Head of caudate nucleus (tissue), 42 donors: ENCODE measurements at regions not wholly inside any gene's neighbourhood (a gene's known extent, or its start where the extent isn't known, plus 50 kb on each side); places are given as distances from the start of the nearest gene placed in this dataset.

ENCODE experiments used
- DNase-seq, 42 donors: peaks; one replicate each; pipeline versions ENCODE4 v3.0.0 to v3.0.0-alpha.2; 2020 to 2021; ENCODE audit warnings: mixed read lengths in 7 of 42
- intact Hi-C: fragments of 100-400 bp; cut with DNase I; formaldehyde crosslinking; loops from one replicate; pipeline ENCODE4 v1.15.0; 2022

- intact Hi-C loops, result no loop called here
- no peak for DNase-seq
Observed at GRCh38 chr3:7879572-7879971, 622.1 kb upstream of the LMCD1 start.

GRCh38 chr3:7881946-7882345, 619.7 kb upstream of the LMCD1 start:
- DNase-seq, result no peak
- intact Hi-C loops, result no loop called here

- peak in 17 of 42 donors; percentile 4 to 62 (median 25) for DNase-seq
Observed at GRCh38 chr3:7897655-7898054, 604.0 kb upstream of the LMCD1 start.

GRCh38 chr3:7913283-7913682, 588.3 kb upstream of the LMCD1 start:
- DNase-seq, result no peak
- intact Hi-C loops, result no loop called here

More at GRCh38 chr3:7897655-7898054, 604.0 kb upstream of the LMCD1 start:
- intact Hi-C loops, result no loop called here

GRCh38 chr3:7915356-7915755, 586.3 kb upstream of the LMCD1 start:
- intact Hi-C loops, result no loop called here
- DNase-seq, result no peak

GRCh38 chr3:7917443-7918151, 584.0 kb upstream of the LMCD1 start:
- intact Hi-C loops, result no loop called here
- DNase-seq, result no peak

GRCh38 chr3:7920211-7920610, 581.4 kb upstream of the LMCD1 start:
- DNase-seq, result peak in 1 of 42 donors; percentile 19
- intact Hi-C loops, result no loop called here

GRCh38 chr3:7924228-7924627, 577.4 kb upstream of the LMCD1 start:
- intact Hi-C loops, result no loop called here
- no peak for DNase-seq

- DNase-seq, result no peak
- intact Hi-C loops, result no loop called here
Observed at GRCh38 chr3:7927015-7927414, 574.6 kb upstream of the LMCD1 start.

GRCh38 chr3:7927864-7928263, 573.8 kb upstream of the LMCD1 start:
- no peak for DNase-seq
- intact Hi-C loops, result no loop called here

GRCh38 chr3:7929319-7929889, 572.2 kb upstream of the LMCD1 start:
- intact Hi-C loops, result no loop called here
- no peak for DNase-seq

GRCh38 chr3:7934362-7934761, 567.3 kb upstream of the LMCD1 start:
- intact Hi-C loops, result no loop called here
- DNase-seq, result no peak

- intact Hi-C loops, result no loop called here
- no peak for DNase-seq
Observed at GRCh38 chr3:7947930-7948329, 553.7 kb upstream of the LMCD1 start.

GRCh38 chr3:7950890-7951289, 550.7 kb upstream of the LMCD1 start:
- intact Hi-C loops, result no loop called here
- DNase-seq, result no peak

GRCh38 chr3:7953449-7954014, 548.1 kb upstream of the LMCD1 start:
- intact Hi-C loops, result no loop called here
- no peak for DNase-seq

- DNase-seq, result no peak
- intact Hi-C loops, result no loop called here
Observed at GRCh38 chr3:7957024-7957423, 544.6 kb upstream of the LMCD1 start.

GRCh38 chr3:7959094-7959493, 542.5 kb upstream of the LMCD1 start:
- intact Hi-C loops, result no loop called here
- no peak for DNase-seq

GRCh38 chr3:7960601-7961000, 541.0 kb upstream of the LMCD1 start:
- intact Hi-C loops, result no loop called here
- peak in 15 of 42 donors; percentile 8 to 65 (median 40) for DNase-seq

- DNase-seq, result peak in 1 of 42 donors; percentile 19
- intact Hi-C loops, result no loop called here
Observed at GRCh38 chr3:7962301-7962700, 539.3 kb upstream of the LMCD1 start.

- no peak for DNase-seq
- intact Hi-C loops, result no loop called here
Observed at GRCh38 chr3:7964899-7965298, 536.7 kb upstream of the LMCD1 start.

GRCh38 chr3:7973006-7973405, 528.6 kb upstream of the LMCD1 start:
- intact Hi-C loops, result no loop called here
- no peak for DNase-seq
